RCC 7860 (cell line): ENCODE measurements at regions not wholly inside any gene's neighbourhood (a gene's known extent, or its start where the extent isn't known, plus 50 kb on each side); places are given as distances from the start of the nearest gene placed in this dataset.

Experiments
- DNase-seq: peaks from one replicate; pipeline ENCODE4 v3.0.0-alpha.2; 2015; ENCODE audit warnings: low spot score
- FAIRE-seq: peaks from 2 replicates; lab custom pipeline; 2012; peaks lifted over from hg19 to GRCh38; lab: Jason Lieb, UNC

- FAIRE-seq (no peak), DNase-seq (no peak)
Observed at GRCh38 chr5:121292664-121293063, 559.0 kb upstream of the FTMT start.

GRCh38 chr5:121296356-121296755 lies 555.3 kb upstream of the FTMT start:
- FAIRE-seq (no peak), DNase-seq (no peak)

- DNase-seq = no peak
- FAIRE-seq = no peak
Observed at GRCh38 chr5:121299153-121299552, 552.5 kb upstream of the FTMT start.

GRCh38 chr5:121304838-121305237 lies 546.8 kb upstream of the FTMT start:
- no peak for FAIRE-seq

GRCh38 chr5:121313886-121314285 lies 537.8 kb upstream of the FTMT start:
- DNase-seq (no peak), FAIRE-seq (no peak)

More at GRCh38 chr5:121304838-121305237, 546.8 kb upstream of the FTMT start:
- no peak for DNase-seq

- DNase-seq (no peak), FAIRE-seq (no peak)
Observed at GRCh38 chr5:121315786-121316185, 535.9 kb upstream of the FTMT start.

GRCh38 chr5:121319292-121319691 lies 532.4 kb upstream of the FTMT start:
- DNase-seq = no peak
- FAIRE-seq = no peak

GRCh38 chr5:121325930-121326329 lies 525.8 kb upstream of the FTMT start:
- FAIRE-seq (no peak), DNase-seq (no peak)

- no peak for FAIRE-seq
- no peak for DNase-seq
Observed at GRCh38 chr5:121350181-121350930, 501.3 kb upstream of the FTMT start.

- DNase-seq (peak; percentile 28), FAIRE-seq (no peak)
Observed at GRCh38 chr5:121366515-121366914, 485.2 kb upstream of the FTMT start.

GRCh38 chr5:121373371-121373770 lies 478.3 kb upstream of the FTMT start:
- no peak for FAIRE-seq
- no peak for DNase-seq

GRCh38 chr5:121377461-121377860 lies 474.2 kb upstream of the FTMT start:
- FAIRE-seq (no peak), DNase-seq (no peak)

- DNase-seq = no peak
Observed at GRCh38 chr5:121378046-121378445, 473.6 kb upstream of the FTMT start.

GRCh38 chr5:121378559-121379359 lies 472.9 kb upstream of the FTMT start:
- no peak for DNase-seq
- no peak for FAIRE-seq

More at GRCh38 chr5:121378046-121378445, 473.6 kb upstream of the FTMT start:
- FAIRE-seq = no peak

- FAIRE-seq (no peak), DNase-seq (no peak)
Observed at GRCh38 chr5:121380066-121380465, 471.6 kb upstream of the FTMT start.

- FAIRE-seq (no peak), DNase-seq (no peak)
Observed at GRCh38 chr5:121384359-121384758, 467.3 kb upstream of the FTMT start.

- FAIRE-seq = no peak
- DNase-seq = no peak
Observed at GRCh38 chr5:121386334-121386733, 465.3 kb upstream of the FTMT start.

- FAIRE-seq = no peak
- no peak for DNase-seq
Observed at GRCh38 chr5:121396716-121397115, 455.0 kb upstream of the FTMT start.

- FAIRE-seq = no peak
- no peak for DNase-seq
Observed at GRCh38 chr5:121399879-121400278, 451.8 kb upstream of the FTMT start.

GRCh38 chr5:121408778-121409177 lies 442.9 kb upstream of the FTMT start:
- DNase-seq = no peak
- no peak for FAIRE-seq

GRCh38 chr5:121415270-121415669 lies 436.4 kb upstream of the FTMT start:
- FAIRE-seq (no peak), DNase-seq (no peak)

- FAIRE-seq = no peak
Observed at GRCh38 chr5:121421646-121422045, 430.0 kb upstream of the FTMT start.

More at GRCh38 chr5:121421646-121422045, 430.0 kb upstream of the FTMT start:
- DNase-seq = no peak
